ENCODE measurements at regions not wholly inside any gene's neighbourhood (a gene's known extent, or its start where the extent isn't known, plus 50 kb on each side); places are given as distances from the start of the nearest gene placed in this dataset.

GRCh38 chr6:16019462-16019861 lies 109.4 kb upstream of the MYLIP start (continued):
- TF ChIP-seq CTCF (conservative IDR thresholded peaks at IDR 0.05; ENCODE audit: low read depth in 2 of 2) (no peak), CREB1 (CRISPR knock-in tag; IDR thresholded peaks at IDR 0.05; ENCODE audit: low read depth) (no peak), EZH2 (IDR thresholded peaks at IDR 0.05; ENCODE audit: low read depth, unreplicated experiment) (no peak)

GRCh38 chr6:16018626-16019025 lies 110.3 kb upstream of the MYLIP start:
- no peak overlapping the region for H3K4me2 ChIP-seq
- no peak overlapping the region for H2AFZ ChIP-seq
- no peaks in the 10 kb centered on the region for H3K9me2 ChIP-seq (ENCODE audit: insufficient read depth)
- H4K20me1 ChIP-seq (replicated peaks; ENCODE audit: insufficient read depth), result no peaks in the 10 kb centered on the region
- H3K4me3 Mint-ChIP-seq, result no peak overlapping the region
- no peak overlapping the region for H3K27ac Mint-ChIP-seq
- ATAC-seq (no peak), DNase-seq (ENCODE audit: low spot score) (no peak)
- H3F3A ChIP-seq (replicated peaks; ENCODE audit: low read depth), result no peaks in the 10 kb centered on the region
- no peak overlapping the region for H3K27ac ChIP-seq (ENCODE audit: low read depth)
- peaks cover 2% of the 10 kb centered on the region for H3K27me3 Mint-ChIP-seq (ENCODE audit: insufficient read depth, low read depth, poor library complexity)
- no peaks in the 10 kb centered on the region for H3K79me2 ChIP-seq (replicated peaks; ENCODE audit: insufficient read depth)
- H3K4me1 ChIP-seq (ENCODE audit: insufficient read depth), result no peaks in the 10 kb centered on the region
- peaks cover 19% of the 10 kb centered on the region for H3K9me3 Mint-ChIP-seq
- no peaks in the 10 kb centered on the region for H3K27me3 ChIP-seq (ENCODE audit: insufficient read depth)
- no peaks in the 10 kb centered on the region for H3K36me3 ChIP-seq (ENCODE audit: insufficient read depth)
- H3K36me3 Mint-ChIP-seq (ENCODE audit: low read depth), result peaks cover 13% of the 10 kb centered on the region
- no peak overlapping the region for H3K4me3 ChIP-seq
- no peaks in the 10 kb centered on the region for H3K4me1 Mint-ChIP-seq
- TF ChIP-seq JUNB (IDR thresholded peaks at IDR 0.05; ENCODE audit: unreplicated experiment) (no peak), EZH2phosphoT487 (IDR thresholded peaks at IDR 0.05; ENCODE audit: unreplicated experiment) (no peak), ZNF462 (CRISPR knock-in tag; IDR thresholded peaks at IDR 0.05) (no peak), ZNF331 (CRISPR knock-in tag; IDR thresholded peaks at IDR 0.05; ENCODE audit: low read depth) (no peak), CTCF (conservative IDR thresholded peaks at IDR 0.05; ENCODE audit: low read depth in 2 of 2) (no peak), REST (IDR thresholded peaks at IDR 0.05; ENCODE audit: unreplicated experiment) (no peak), POLR2AphosphoS5 (IDR thresholded peaks at IDR 0.05; ENCODE audit: low read depth) (no peak), NANOG (IDR thresholded peaks at IDR 0.05; ENCODE audit: borderline replicate concordance) (no peak), ZNF114 (CRISPR knock-in tag; IDR thresholded peaks at IDR 0.05) (no peak), CREB1 (CRISPR knock-in tag; IDR thresholded peaks at IDR 0.05; ENCODE audit: low read depth) (no peak), EZH2 (IDR thresholded peaks at IDR 0.05; ENCODE audit: low read depth, unreplicated experiment) (no peak)
